B cell (primary cell): ENCODE measurements at regions not wholly inside any gene's neighbourhood (a gene's known extent, or its start where the extent isn't known, plus 50 kb on each side); places are given as distances from the start of the nearest gene placed in this dataset.
A peak's percentile ranks its signal among the peaks of the same experiment; 100 is the strongest.

Experiments used
- ATAC-seq: fragments of 200-7000 bp; cut with Tn5 transposase; one replicate; pipeline ENCODE4 v1.10.0; 2021; ENCODE audit warnings: low read depth, mild to moderate bottlenecking, moderate number of reproducible peaks, moderate library complexity
- CTCF ChIA-PET: fragments of 350-600 bp; sonication (Branson Sonifier 250); formaldehyde crosslinking; loops from one replicate; lab custom pipeline; 2021; ENCODE audit warnings: antibody characterized with exemption, inconsistent platforms; lab: Charles Lee
- POLR2A ChIA-PET: fragments of 350-600 bp; sonication (Branson Sonifier 250); formaldehyde crosslinking; loops from one replicate; lab custom pipeline; 2021; ENCODE audit warnings: antibody characterized with exemption; lab: Charles Lee
- DNase-seq: peaks from one replicate; pipeline ENCODE4 v3.0.0; 2013
- H2AFZ ChIP-seq: 2 replicates; pipeline ENCODE4 v1.6.1; 2012; ENCODE audit warnings: mild to moderate bottlenecking, low read depth, low read length; ENCODE audit not compliant: insufficient read depth, poor library complexity, severe bottlenecking
- H3K27ac ChIP-seq, 2 donors: 1 replicate in 1 of 2; 2 replicates in 1 of 2; pipeline ENCODE4 v1.5.1; 2012 to 2013; ENCODE audit warnings: low read length in 2 of 2, mild to moderate bottlenecking in 2 of 2, moderate library complexity in 1 of 2
- H3K27me3 ChIP-seq, 4 experiments: fragments of 200-600 bp in 1 of 4; sonication (generic) in 1 of 4; replicated peaks in 1 of 4; 1 replicate in 2 of 4; 2 replicates in 2 of 4; pipeline versions ENCODE4 v1.6.1 to v1.7.0; 2013 to 2016; ENCODE audit warnings: low read length in 3 of 4, mild to moderate bottlenecking in 2 of 4, mixed read lengths in 1 of 4, moderate library complexity in 1 of 4; ENCODE audit not compliant: insufficient read depth in 4 of 4, control insufficient read depth in 3 of 4; ENCODE audit errors: control extremely low read depth in 1 of 4
- H3K36me3 ChIP-seq, 2 experiments: replicated peaks in 1 of 2; 1 replicate in 1 of 2; 2 replicates in 1 of 2; pipeline versions ENCODE4 v1.6.1 to v1.7.1; 2013; ENCODE audit warnings: low read length in 1 of 2; ENCODE audit not compliant: insufficient read depth in 2 of 2, control insufficient read depth in 1 of 2; ENCODE audit errors: control extremely low read depth in 1 of 2, extremely low read depth in 1 of 2
- H3K4me1 ChIP-seq, 2 donors: fragments of 200-600 bp in 1 of 2; sonication (generic) in 1 of 2; 1 replicate in 1 of 2; 2 replicates in 1 of 2; pipeline versions ENCODE4 v1.5.1 to v1.6.1; 2013 to 2017; ENCODE audit warnings: low read length in 2 of 2; ENCODE audit not compliant: control insufficient read depth in 2 of 2, insufficient read depth in 2 of 2
- H3K4me2 ChIP-seq: replicated peaks from 2 replicates; pipeline ENCODE3; 2012; ENCODE audit warnings: mild to moderate bottlenecking, low read depth, low read length; ENCODE audit not compliant: poor library complexity, severe bottlenecking
- H3K4me3 ChIP-seq, 5 experiments: fragments of 200-600 bp in 1 of 5; sonication (generic) in 1 of 5; 1 replicate in 3 of 5; 2 replicates in 2 of 5; pipeline versions ENCODE4 v1.5.1 to v1.7.0; 2011 to 2016; ENCODE audit warnings: low read length in 4 of 5, mild to moderate bottlenecking in 4 of 5, low read depth in 2 of 5, control low read depth in 1 of 5, moderate library complexity in 1 of 5; ENCODE audit not compliant: insufficient read depth in 1 of 5; ENCODE audit errors: control extremely low read depth in 1 of 5, extremely low read depth in 1 of 5
- H3K79me2 ChIP-seq: fragments of 200-600 bp; sonication (generic); one replicate; pipeline ENCODE4 v1.6.0; 2016; ENCODE audit warnings: low read length; ENCODE audit not compliant: control insufficient read depth, insufficient read depth
- H3K9ac ChIP-seq: fragments of 200-600 bp; sonication (generic); 2 replicates; pipeline ENCODE4 v1.6.1; 2017; ENCODE audit warnings: mild to moderate bottlenecking, low read length, moderate library complexity
- H3K9me3 ChIP-seq, 3 donors: one replicate each; pipeline versions ENCODE4 v1.6.1 to v1.7.1; 2013; ENCODE audit warnings: low read length in 2 of 3; ENCODE audit not compliant: control insufficient read depth in 2 of 3, insufficient read depth in 1 of 3; ENCODE audit errors: control extremely low read depth in 1 of 3
- H4K20me1 ChIP-seq: 2 replicates; pipeline ENCODE4 v1.6.0; 2012; ENCODE audit warnings: mild to moderate bottlenecking, low read length; ENCODE audit not compliant: insufficient read depth, control insufficient read depth, poor library complexity, severe bottlenecking
- H3K27ac Mint-ChIP-seq: one replicate; pipeline ENCODE4 v1.8.0; 2021; ENCODE audit warnings: mixed read lengths
- H3K27me3 Mint-ChIP-seq: one replicate; pipeline ENCODE4 v1.8.0; 2021; ENCODE audit warnings: mixed read lengths
- H3K4me1 Mint-ChIP-seq: one replicate; pipeline ENCODE4 v1.8.0; 2021; ENCODE audit warnings: mixed read lengths
- H3K4me3 Mint-ChIP-seq: one replicate; pipeline ENCODE4 v1.8.0; 2021; ENCODE audit warnings: mixed read lengths
- H3K9me3 Mint-ChIP-seq: one replicate; pipeline ENCODE4 v1.8.0; 2022; ENCODE audit warnings: mixed read lengths; ENCODE audit not compliant: insufficient read depth
- CTCF ChIP-seq: fragments of 200-600 bp; IDR thresholded peaks from one replicate; pipeline ENCODE4 v1.8.0; 2022; ENCODE audit warnings: antibody characterized with exemption, mild to moderate bottlenecking
- EZH2 ChIP-seq: IDR thresholded peaks from 2 replicates; pipeline ENCODE4 v1.6.1; 2012; ENCODE audit warnings: borderline replicate concordance, low read depth, mild to moderate bottlenecking, moderate library complexity, low read length; ENCODE audit not compliant: insufficient read depth, poor library complexity, severe bottlenecking
- WGBS: methylation state at CpG from one replicate; pipeline ENCODE4 v1.1.5; 2013; ENCODE audit warnings: missing lambda C conversion rate; ENCODE audit not compliant: insufficient coverage; 5-methylcytosine and 5-hydroxymethylcytosine counted together
- intact Hi-C: fragments of 100-400 bp; cut with micrococcal nuclease; formaldehyde crosslinking; loops from one replicate; pipeline ENCODE4 v1.10.0; 2022

- no peak overlapping the region for H3K27ac ChIP-seq
- DNase-seq = peak; percentile 15
- intact Hi-C loops = loop anchor here (10.0 kb wide), 1 partner anchor 806 kb away; no protein-coding TSS in a partner anchor
- H3K36me3 ChIP-seq = no peaks in the 10 kb centered on the region
- Mint-ChIP-seq H3K9me3 (no peaks in the 10 kb centered on the region), H3K27ac (no peak overlapping the region), H3K4me3 (peak overlapping the region; percentile 40), H3K27me3 (peaks cover 35% of the 10 kb centered on the region), H3K4me1 (peaks cover 5% of the 10 kb centered on the region)
- no peak for ATAC-seq
- H3K79me2 ChIP-seq = no peaks in the 10 kb centered on the region
- no peaks in the 10 kb centered on the region for H4K20me1 ChIP-seq
- POLR2A ChIA-PET = no interaction called here
- no peak overlapping the region for H3K4me2 ChIP-seq
- CTCF ChIA-PET = interaction anchor here (0.9 to 1.4 kb wide), 2 partner anchors 801 to 1107 kb away, joined by 3 to 4 read pairs; no protein-coding TSS in a partner anchor
- H3K4me3 ChIP-seq = no peak overlapping the region
- no peaks in the 10 kb centered on the region for H3K9me3 ChIP-seq
- peaks cover 0 to 12% (median 2%) of the 10 kb centered on the region in 4 experiments for H3K27me3 ChIP-seq
- no peak overlapping the region for H3K9ac ChIP-seq
- TF ChIP-seq EZH2 = no peak
- peak; percentile 48 for TF ChIP-seq CTCF
- 94% methylated on average over 2 of the region's 21 CpGs for WGBS
- no peaks in the 10 kb centered on the region for H3K4me1 ChIP-seq
- H2AFZ ChIP-seq = peak overlapping the region; percentile 19
Measured at GRCh38 chr4:174120446-174121295, 162.8 kb downstream of the FBXO8 start.

- no peak for TF ChIP-seq CTCF
- TF ChIP-seq EZH2 = no peak
- intact Hi-C loops = loop anchor here (10.0 kb wide), 1 partner anchor 805 kb away; no protein-coding TSS in a partner anchor
Measured at GRCh38 chr4:174119830-174120229, 163.6 kb downstream of the FBXO8 start.

More at GRCh38 chr4:174119830-174120229, 163.6 kb downstream of the FBXO8 start:
- no peak overlapping the region for H3K4me2 ChIP-seq
- H3K27ac ChIP-seq = no peak overlapping the region
- H3K36me3 ChIP-seq = no peaks in the 10 kb centered on the region
- peaks cover 5% of the 10 kb centered on the region for H3K4me1 Mint-ChIP-seq
- no peaks in the 10 kb centered on the region for H3K9me3 Mint-ChIP-seq
- no peak overlapping the region for H3K9ac ChIP-seq
- ChIA-PET POLR2A (no interaction called here), CTCF (interaction anchor here (0.9 to 1.4 kb wide), 3 partner anchors 614 to 1107 kb away, joined by 3 to 4 read pairs (median 4); no protein-coding TSS in a partner anchor)
- DNase-seq (no peak), ATAC-seq (no peak)
- no peaks in the 10 kb centered on the region for H3K9me3 ChIP-seq
- H3K4me1 ChIP-seq = no peaks in the 10 kb centered on the region
- peaks cover 31% of the 10 kb centered on the region for H3K27me3 Mint-ChIP-seq
- no peak overlapping the region for H3K4me3 ChIP-seq
- no peak overlapping the region for H3K4me3 Mint-ChIP-seq
- H4K20me1 ChIP-seq = no peaks in the 10 kb centered on the region
- H2AFZ ChIP-seq = no peak overlapping the region
- H3K79me2 ChIP-seq = no peaks in the 10 kb centered on the region
- no peak overlapping the region for H3K27ac Mint-ChIP-seq
- H3K27me3 ChIP-seq = peaks cover 0 to 12% (median 2%) of the 10 kb centered on the region in 4 experiments
- WGBS = no CpG with 5 or more reads among the region's 3 CpGs
